ENCODE measurements at regions not wholly inside any gene's neighbourhood (a gene's known extent, or its start where the extent isn't known, plus 50 kb on each side); places are given as distances from the start of the nearest gene placed in this dataset.

DNA sequence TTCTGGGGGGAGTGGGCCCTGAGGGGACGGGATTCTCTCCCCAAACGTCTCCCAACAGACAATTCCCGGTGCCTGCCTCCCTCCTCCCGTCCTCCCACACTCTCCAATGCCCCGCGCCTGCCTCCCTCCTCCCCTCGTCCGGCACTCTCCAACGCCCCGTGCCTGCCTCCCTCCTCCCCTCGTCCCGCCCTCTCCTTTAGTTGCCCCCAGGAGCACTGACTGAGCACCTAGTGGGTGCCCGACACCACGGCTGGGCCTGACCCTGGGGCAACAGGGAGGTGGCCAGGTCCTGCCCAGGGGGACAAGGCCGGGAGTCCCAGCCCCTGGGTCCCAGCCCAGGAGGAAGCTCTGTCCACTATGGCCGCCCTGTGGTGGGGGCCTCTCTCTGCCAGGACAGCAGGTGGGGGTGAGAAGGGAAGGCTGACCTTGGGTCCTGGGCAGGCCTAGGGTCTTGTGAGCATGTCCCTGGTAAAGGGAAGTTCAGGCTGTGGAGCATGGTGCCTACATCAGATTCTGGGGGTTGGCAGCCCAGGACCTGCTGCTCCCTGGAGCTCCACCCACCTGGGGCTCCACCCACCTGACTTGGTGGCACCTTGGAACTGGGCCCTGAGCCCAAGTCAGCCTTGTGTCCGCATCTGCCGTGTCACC is 942.3 kb downstream of the BRD1 start:
- TF ChIP-seq, protein P1, sequence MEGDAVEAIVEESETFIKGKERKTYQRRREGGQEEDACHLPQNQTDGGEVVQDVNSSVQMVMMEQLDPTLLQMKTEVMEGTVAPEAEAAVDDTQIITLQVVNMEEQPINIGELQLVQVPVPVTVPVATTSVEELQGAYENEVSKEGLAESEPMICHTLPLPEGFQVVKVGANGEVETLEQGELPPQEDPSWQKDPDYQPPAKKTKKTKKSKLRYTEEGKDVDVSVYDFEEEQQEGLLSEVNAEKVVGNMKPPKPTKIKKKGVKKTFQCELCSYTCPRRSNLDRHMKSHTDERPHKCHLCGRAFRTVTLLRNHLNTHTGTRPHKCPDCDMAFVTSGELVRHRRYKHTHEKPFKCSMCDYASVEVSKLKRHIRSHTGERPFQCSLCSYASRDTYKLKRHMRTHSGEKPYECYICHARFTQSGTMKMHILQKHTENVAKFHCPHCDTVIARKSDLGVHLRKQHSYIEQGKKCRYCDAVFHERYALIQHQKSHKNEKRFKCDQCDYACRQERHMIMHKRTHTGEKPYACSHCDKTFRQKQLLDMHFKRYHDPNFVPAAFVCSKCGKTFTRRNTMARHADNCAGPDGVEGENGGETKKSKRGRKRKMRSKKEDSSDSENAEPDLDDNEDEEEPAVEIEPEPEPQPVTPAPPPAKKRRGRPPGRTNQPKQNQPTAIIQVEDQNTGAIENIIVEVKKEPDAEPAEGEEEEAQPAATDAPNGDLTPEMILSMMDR (IDR thresholded peaks at IDR 0.05) = no peak
- TF ChIP-seq POLR2A (IDR thresholded peaks at IDR 0.05) = no peak
